CD4-positive, alpha-beta memory T cell (primary cell): ENCODE measurements at regions not wholly inside any gene's neighbourhood (a gene's known extent, or its start where the extent isn't known, plus 50 kb on each side); places are given as distances from the start of the nearest gene placed in this dataset.

Experiments used
- CTCF ChIA-PET: fragments of 350-600 bp; sonication (Branson Sonifier 250); formaldehyde crosslinking; loops from one replicate; lab custom pipeline; 2021; ENCODE audit warnings: inconsistent platforms; ENCODE audit not compliant: partially characterized antibody; lab: Charles Lee
- POLR2A ChIA-PET: fragments of 350-600 bp; sonication (Branson Sonifier 250); formaldehyde crosslinking; loops from one replicate; lab custom pipeline; 2021; ENCODE audit not compliant: partially characterized antibody; lab: Charles Lee
- DNase-seq, 5 donors: peaks; one replicate each; pipeline versions ENCODE4 v3.0.0 to v3.0.0-alpha.2; 2020 to 2022; ENCODE audit warnings: mixed read lengths in 1 of 5
- H3K27ac ChIP-seq: one replicate; pipeline ENCODE4 v1.7.0; 2013; ENCODE audit warnings: low read depth, low read length
- H3K27me3 ChIP-seq: 2 replicates; pipeline ENCODE4 v1.7.0; 2013; ENCODE audit warnings: mild to moderate bottlenecking, low read length, moderate library complexity; ENCODE audit not compliant: insufficient read depth
- H3K36me3 ChIP-seq: 2 replicates; pipeline ENCODE4 v1.7.0; 2013; ENCODE audit warnings: mild to moderate bottlenecking, low read length, moderate library complexity; ENCODE audit not compliant: insufficient read depth
- H3K4me1 ChIP-seq: 2 replicates; pipeline ENCODE4 v1.7.0; 2013; ENCODE audit warnings: mild to moderate bottlenecking, low read length, moderate library complexity; ENCODE audit not compliant: insufficient read depth
- H3K4me3 ChIP-seq, 2 donors: one replicate each; pipeline ENCODE4 v1.7.0; 2013; ENCODE audit warnings: low read length in 2 of 2, mild to moderate bottlenecking in 1 of 2
- H3K9me3 ChIP-seq, 2 donors: one replicate each; pipeline ENCODE4 v1.7.0; 2013; ENCODE audit warnings: low read length in 2 of 2, control low read depth in 1 of 2; ENCODE audit not compliant: control insufficient read depth in 1 of 2
- H3K27ac Mint-ChIP-seq, 7 donors: one replicate each; pipeline ENCODE4 v1.8.0; 2020 to 2021; ENCODE audit warnings: mixed read lengths in 7 of 7, mild to moderate bottlenecking in 6 of 7, inconsistent platforms in 3 of 7, moderate library complexity in 3 of 7
- H3K27me3 Mint-ChIP-seq, 2 donors: one replicate each; pipeline ENCODE4 v1.8.0; 2020 to 2021; ENCODE audit warnings: mixed read lengths in 2 of 2
- H3K36me3 Mint-ChIP-seq, 2 donors: one replicate each; pipeline ENCODE4 v1.8.0; 2020 to 2021; ENCODE audit warnings: mixed read lengths in 2 of 2, inconsistent platforms in 1 of 2, mild to moderate bottlenecking in 1 of 2
- H3K4me1 Mint-ChIP-seq, 4 donors: one replicate each; pipeline ENCODE4 v1.8.0; 2020 to 2021; ENCODE audit warnings: mixed read lengths in 4 of 4, mild to moderate bottlenecking in 1 of 4
- H3K4me3 Mint-ChIP-seq, 8 donors: one replicate each; pipeline ENCODE4 v1.8.0; 2020 to 2021; ENCODE audit warnings: mixed read lengths in 8 of 8, mild to moderate bottlenecking in 7 of 8, moderate library complexity in 6 of 8, inconsistent platforms in 3 of 8
- H3K9me3 Mint-ChIP-seq, 8 donors: one replicate each; pipeline ENCODE4 v1.8.0; 2020 to 2021; ENCODE audit warnings: mixed read lengths in 8 of 8, mild to moderate bottlenecking in 5 of 8, inconsistent platforms in 3 of 8, moderate library complexity in 1 of 8
- intact Hi-C: fragments of 100-400 bp; cut with micrococcal nuclease; formaldehyde crosslinking; loops from one replicate; pipeline ENCODE4 v1.15.1; 2023

DNA sequence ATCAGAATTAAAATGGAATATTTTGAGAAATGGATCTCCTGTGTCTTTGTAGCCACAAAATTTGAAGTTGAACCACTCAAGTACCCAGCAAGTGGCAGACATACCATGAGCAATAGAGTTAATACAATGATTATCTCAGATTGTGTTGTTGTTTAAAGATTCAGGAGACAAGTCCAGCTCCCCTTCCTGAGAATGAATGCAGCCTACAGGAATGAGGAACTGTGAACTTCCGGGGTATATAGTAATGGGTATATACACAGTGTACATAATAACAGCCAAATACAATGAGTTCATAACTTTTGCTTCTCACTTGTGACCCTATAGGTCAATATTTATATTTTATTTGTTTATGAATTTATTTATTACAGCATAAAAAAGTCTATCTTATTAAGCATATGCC is 445.0 kb downstream of the SETD4 start:
- H3K4me1 Mint-ChIP-seq: no peaks in the 10 kb centered on the region
- no peak overlapping the region for H3K27ac Mint-ChIP-seq
- Histone ChIP-seq H3K4me3 (no peak overlapping the region), H3K9me3 (no peaks in the 10 kb centered on the region), H3K36me3 (no peaks in the 10 kb centered on the region), H3K27me3 (no peaks in the 10 kb centered on the region), H3K27ac (no peak overlapping the region), H3K4me1 (no peaks in the 10 kb centered on the region)
- POLR2A ChIA-PET: no interaction called here
- no peak overlapping the region for H3K4me3 Mint-ChIP-seq
- H3K27me3 Mint-ChIP-seq: peaks cover 7 to 10% of the 10 kb centered on the region in 2 donors
- H3K9me3 Mint-ChIP-seq: no peaks in the 10 kb centered on the region
- CTCF ChIA-PET: interaction anchor here (1.2 to 2.5 kb wide), 2 partner anchors 179 to 872 kb away, joined by 3 to 9 read pairs; no protein-coding TSS in a partner anchor
- no peak for DNase-seq
- intact Hi-C loops: no loop called here
- H3K36me3 Mint-ChIP-seq: no peaks in the 10 kb centered on the region

DNA sequence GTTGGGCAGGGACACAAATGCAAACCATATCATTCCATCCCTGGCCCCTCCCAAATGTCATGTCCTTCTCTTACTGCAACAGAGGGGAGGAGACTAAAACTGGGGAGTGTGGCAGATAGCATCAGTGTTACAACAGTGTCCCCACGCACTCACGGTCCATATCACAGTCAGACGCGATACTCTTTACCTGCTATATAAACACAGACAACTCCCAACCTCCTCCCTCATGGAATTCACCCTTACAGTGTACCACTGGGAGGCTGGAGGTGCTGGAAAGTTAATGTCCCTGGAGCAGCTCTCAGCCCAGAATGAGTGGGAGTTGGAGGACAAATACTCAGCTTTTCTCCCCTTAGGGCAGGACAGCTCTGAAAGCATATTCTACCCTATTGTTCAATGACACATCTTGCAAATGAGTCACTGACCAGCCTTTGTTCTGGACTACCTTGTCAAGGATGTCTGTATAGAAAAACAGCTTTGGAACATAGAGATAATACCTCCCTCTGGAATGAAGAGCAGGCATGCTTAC is 445.9 kb downstream of the SETD4 start:
- Mint-ChIP-seq H3K4me3 (no peak overlapping the region), H3K36me3 (no peaks in the 10 kb centered on the region), H3K9me3 (no peaks in the 10 kb centered on the region), H3K27me3 (peaks cover 8 to 10% of the 10 kb centered on the region in 2 donors), H3K4me1 (no peaks in the 10 kb centered on the region), H3K27ac (peak overlapping the region in 1 of 7 donors; percentile 13)
- H3K9me3 ChIP-seq: no peaks in the 10 kb centered on the region
- H3K27me3 ChIP-seq: no peaks in the 10 kb centered on the region
- no peak overlapping the region for H3K4me3 ChIP-seq
- intact Hi-C loops: no loop called here
- no peak for DNase-seq
- H3K36me3 ChIP-seq: no peaks in the 10 kb centered on the region
- ChIA-PET POLR2A (no interaction called here), CTCF (interaction anchor here (2.5 kb wide), 1 partner anchor 178 kb away, joined by 9 read pairs; no protein-coding TSS in a partner anchor)
- no peak overlapping the region for H3K27ac ChIP-seq
- H3K4me1 ChIP-seq: no peaks in the 10 kb centered on the region

GRCh38 chr21:35611708-35612132 is 448.6 kb downstream of the SETD4 start:
- H3K36me3 ChIP-seq: no peaks in the 10 kb centered on the region
- H3K4me1 Mint-ChIP-seq: no peaks in the 10 kb centered on the region
- POLR2A ChIA-PET: no interaction called here
- peaks cover 0 to 3% (median 0%) of the 10 kb centered on the region in 8 donors for H3K9me3 Mint-ChIP-seq
- no peaks in the 10 kb centered on the region for H3K27me3 ChIP-seq
- H3K4me3 Mint-ChIP-seq: no peak overlapping the region
- no peak overlapping the region for H3K27ac ChIP-seq
- H3K27me3 Mint-ChIP-seq: peaks cover 8 to 11% of the 10 kb centered on the region in 2 donors
- DNase-seq: no peak
- H3K27ac Mint-ChIP-seq: no peak overlapping the region
- no peaks in the 10 kb centered on the region for H3K4me1 ChIP-seq
- intact Hi-C loops: no loop called here
- H3K36me3 Mint-ChIP-seq: no peaks in the 10 kb centered on the region
- H3K4me3 ChIP-seq: no peak overlapping the region
- no peaks in the 10 kb centered on the region for H3K9me3 ChIP-seq
- CTCF ChIA-PET: no interaction called here

GRCh38 chr21:35609263-35609662 is 451.1 kb downstream of the SETD4 start:
- ChIA-PET CTCF (no interaction called here), POLR2A (no interaction called here)
- no peak overlapping the region for H3K27ac Mint-ChIP-seq
- no peak for DNase-seq
- no peaks in the 10 kb centered on the region for H3K36me3 ChIP-seq
- H3K4me3 ChIP-seq: no peak overlapping the region
- no peaks in the 10 kb centered on the region for H3K27me3 ChIP-seq
- H3K4me1 Mint-ChIP-seq: no peaks in the 10 kb centered on the region
- no peak overlapping the region for H3K27ac ChIP-seq
- intact Hi-C loops: no loop called here
- peaks cover 8 to 9% of the 10 kb centered on the region in 2 donors for H3K27me3 Mint-ChIP-seq
- H3K4me3 Mint-ChIP-seq: no peak overlapping the region
- no peaks in the 10 kb centered on the region for H3K36me3 Mint-ChIP-seq
- no peaks in the 10 kb centered on the region for H3K4me1 ChIP-seq
- H3K9me3 ChIP-seq: no peaks in the 10 kb centered on the region
- peaks cover 0 to 3% (median 0%) of the 10 kb centered on the region in 8 donors for H3K9me3 Mint-ChIP-seq

DNA sequence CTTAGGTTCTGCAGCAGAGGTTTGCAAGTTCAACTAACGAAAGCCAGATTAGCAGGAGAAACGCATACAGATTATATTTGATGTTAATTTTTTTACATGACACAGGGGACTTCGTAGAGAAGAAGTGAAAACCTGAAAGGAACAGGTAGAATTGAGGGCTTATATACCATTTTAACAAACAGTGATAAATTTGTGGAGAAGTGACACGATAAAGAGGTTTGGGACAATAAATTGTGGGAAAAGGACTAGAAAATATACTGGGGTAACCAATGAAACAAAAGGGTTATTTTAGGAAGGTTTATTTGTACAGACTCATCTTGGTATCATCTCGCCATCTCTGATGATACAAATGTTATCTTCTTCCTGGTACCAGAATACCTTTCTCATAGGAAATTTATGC is 452.9 kb downstream of the SETD4 start:
- H3K9me3 ChIP-seq: no peaks in the 10 kb centered on the region
- peaks cover 8 to 15% of the 10 kb centered on the region in 2 donors for H3K27me3 Mint-ChIP-seq
- no peak overlapping the region for H3K4me3 ChIP-seq

GRCh38 chr21:35606578-35606977 is 453.7 kb downstream of the SETD4 start:
- ChIA-PET CTCF (no interaction called here), POLR2A (no interaction called here)
- no peaks in the 10 kb centered on the region for H3K36me3 Mint-ChIP-seq
- no peaks in the 10 kb centered on the region for H3K4me1 Mint-ChIP-seq
- no peaks in the 10 kb centered on the region for H3K9me3 ChIP-seq
- H3K27me3 Mint-ChIP-seq: peaks cover 6 to 15% of the 10 kb centered on the region in 2 donors
- no peaks in the 10 kb centered on the region for H3K4me1 ChIP-seq
- no peak overlapping the region for H3K27ac Mint-ChIP-seq
- H3K27ac ChIP-seq: no peak overlapping the region
- no peaks in the 10 kb centered on the region for H3K27me3 ChIP-seq
- DNase-seq: no peak
- H3K9me3 Mint-ChIP-seq: peaks cover 0 to 3% (median 0%) of the 10 kb centered on the region in 8 donors
- H3K36me3 ChIP-seq: no peaks in the 10 kb centered on the region
- intact Hi-C loops: no loop called here
- no peak overlapping the region for H3K4me3 Mint-ChIP-seq
- no peak overlapping the region for H3K4me3 ChIP-seq

More for the DNA sequence above, 452.9 kb downstream of the SETD4 start:
- no peak overlapping the region for H3K4me3 Mint-ChIP-seq
- Histone ChIP-seq H3K27me3 (no peaks in the 10 kb centered on the region), H3K4me1 (no peaks in the 10 kb centered on the region), H3K36me3 (no peaks in the 10 kb centered on the region), H3K27ac (no peak overlapping the region)
- ChIA-PET CTCF (no interaction called here), POLR2A (no interaction called here)
- H3K27ac Mint-ChIP-seq: no peak overlapping the region
- intact Hi-C loops: no loop called here
- H3K4me1 Mint-ChIP-seq: no peaks in the 10 kb centered on the region
- H3K9me3 Mint-ChIP-seq: peaks cover 0 to 3% (median 0%) of the 10 kb centered on the region in 8 donors
- H3K36me3 Mint-ChIP-seq: no peaks in the 10 kb centered on the region
- DNase-seq: no peak

GRCh38 chr21:35606146-35606545 is 454.2 kb downstream of the SETD4 start:
- Mint-ChIP-seq H3K36me3 (no peaks in the 10 kb centered on the region), H3K27me3 (peaks cover 6 to 15% of the 10 kb centered on the region in 2 donors), H3K4me3 (no peak overlapping the region), H3K9me3 (peaks cover 0 to 3% (median 0%) of the 10 kb centered on the region in 8 donors), H3K27ac (no peak overlapping the region), H3K4me1 (no peaks in the 10 kb centered on the region)
- POLR2A ChIA-PET: no interaction called here
- Histone ChIP-seq H3K4me1 (no peaks in the 10 kb centered on the region), H3K27me3 (no peaks in the 10 kb centered on the region), H3K36me3 (no peaks in the 10 kb centered on the region), H3K4me3 (no peak overlapping the region), H3K9me3 (no peaks in the 10 kb centered on the region), H3K27ac (no peak overlapping the region)
- intact Hi-C loops: no loop called here
- CTCF ChIA-PET: no interaction called here
- no peak for DNase-seq
